ENCODE measurements at regions not wholly inside any gene's neighbourhood (a gene's known extent, or its start where the extent isn't known, plus 50 kb on each side); places are given as distances from the start of the nearest gene placed in this dataset.

DNA sequence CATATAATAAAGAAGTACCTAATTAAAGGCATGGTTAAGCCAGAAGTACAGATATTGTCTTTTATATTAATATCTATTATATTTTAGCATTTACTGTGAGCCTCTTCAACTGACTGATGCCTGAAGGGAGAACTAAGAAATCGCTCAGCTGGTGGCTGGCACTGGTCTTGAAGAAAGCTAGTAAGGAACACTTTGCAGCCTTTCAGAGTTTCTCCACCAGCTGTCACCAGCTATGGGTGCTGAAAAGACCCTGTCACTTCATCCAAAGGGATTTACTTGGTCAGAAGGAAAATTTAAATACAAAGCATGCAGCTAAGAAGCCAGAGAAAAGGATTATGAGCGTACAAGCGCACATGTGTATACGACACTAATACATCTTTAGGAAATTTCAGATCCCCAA is 525.9 kb downstream of the TMEM182 start:
- Histone ChIP-seq H3K9ac (ENCODE audit: low read length) (no peak overlapping the region), H3K4me3 (ENCODE audit: low read length) (no peak overlapping the region), H3K4me1 (ENCODE audit: insufficient read depth, low read length) (no peaks in the 10 kb centered on the region), H3K36me3 (ENCODE audit: low read depth, low read length) (no peaks in the 10 kb centered on the region), H3K4me2 (ENCODE audit: low read length) (no peak overlapping the region), H3F3A (ENCODE audit: low read length, unreplicated experiment) (no peaks in the 10 kb centered on the region), H3K27ac (ENCODE audit: low read length) (no peak overlapping the region), H3K9me2 (replicated peaks; ENCODE audit: low read length) (no peaks in the 10 kb centered on the region), H3K27me3 (ENCODE audit: low read length) (peaks cover 76% of the 10 kb centered on the region), H4K20me1 (ENCODE audit: low read length) (no peaks in the 10 kb centered on the region), H3K79me2 (ENCODE audit: low read length) (no peaks in the 10 kb centered on the region), H3K9me3 (ENCODE audit: low read length) (no peaks in the 10 kb centered on the region), H2AFZ (ENCODE audit: low read length) (no peak overlapping the region)
- ATAC-seq (no peak), DNase-seq (no peak)
- TF ChIP-seq CTCF (conservative IDR thresholded peaks at IDR 0.05; ENCODE audit: low read depth, low read length) (no peak), EZH2phosphoT487 (IDR thresholded peaks at IDR 0.05; ENCODE audit: borderline replicate concordance, low read length) (no peak), EZH2 (IDR thresholded peaks at IDR 0.05; ENCODE audit: low read length, unreplicated experiment) (no peak)
- intact Hi-C loops (cut with micrococcal nuclease): no loop called here
- no TSS peak for BruUV-seq (replicated peaks)
- ChIA-PET POLR2A (ENCODE audit: unreplicated experiment) (no interaction called here), CTCF (interaction anchor here (0.5 kb wide), 1 partner anchor 853 kb away, joined by 3 read pairs; no protein-coding TSS in a partner anchor)

- no TSS peak for BruUV-seq (replicated peaks)
- intact Hi-C loops (cut with micrococcal nuclease): no loop called here
Observed at GRCh38 chr2:103288696-103289095, 526.9 kb downstream of the TMEM182 start.

More at GRCh38 chr2:103288696-103289095, 526.9 kb downstream of the TMEM182 start:
- Histone ChIP-seq H2AFZ (ENCODE audit: low read length) (no peak overlapping the region), H3F3A (ENCODE audit: low read length, unreplicated experiment) (no peaks in the 10 kb centered on the region), H3K4me2 (ENCODE audit: low read length) (no peak overlapping the region), H4K20me1 (ENCODE audit: low read length) (no peaks in the 10 kb centered on the region), H3K27ac (ENCODE audit: low read length) (no peak overlapping the region), H3K4me1 (ENCODE audit: insufficient read depth, low read length) (no peaks in the 10 kb centered on the region), H3K27me3 (ENCODE audit: low read length) (peaks cover 80% of the 10 kb centered on the region), H3K79me2 (ENCODE audit: low read length) (no peaks in the 10 kb centered on the region), H3K4me3 (ENCODE audit: low read length) (no peak overlapping the region), H3K9ac (ENCODE audit: low read length) (no peak overlapping the region), H3K36me3 (ENCODE audit: low read depth, low read length) (no peaks in the 10 kb centered on the region), H3K9me2 (replicated peaks; ENCODE audit: low read length) (no peaks in the 10 kb centered on the region), H3K9me3 (ENCODE audit: low read length) (no peaks in the 10 kb centered on the region)
- no peak for DNase-seq
- ChIA-PET CTCF (no interaction called here), POLR2A (ENCODE audit: unreplicated experiment) (no interaction called here)
- ATAC-seq: no peak
- TF ChIP-seq CTCF (conservative IDR thresholded peaks at IDR 0.05; ENCODE audit: low read depth, low read length): no peak
- TF ChIP-seq EZH2 (IDR thresholded peaks at IDR 0.05; ENCODE audit: low read length, unreplicated experiment): no peak
- no peak for TF ChIP-seq EZH2phosphoT487 (IDR thresholded peaks at IDR 0.05; ENCODE audit: borderline replicate concordance, low read length)
